Fibroblast of lung (primary cell): ENCODE measurements at regions not wholly inside any gene's neighbourhood (a gene's known extent, or its start where the extent isn't known, plus 50 kb on each side); places are given as distances from the start of the nearest gene placed in this dataset.

Experiments
- DNase-seq, 2 donors: peaks; one replicate each; pipeline versions ENCODE4 v3.0.0 to v3.0.0-alpha.2; 2010; ENCODE audit warnings: low read depth in 2 of 2
- H2AFZ ChIP-seq: 2 replicates; pipeline ENCODE4 v1.5.1; 2012; ENCODE audit warnings: low read length, control low read depth, inconsistent platforms
- H3K27ac ChIP-seq: 2 replicates; pipeline ENCODE4 v1.5.1; 2011; ENCODE audit warnings: low read length, control low read depth; ENCODE audit not compliant: insufficient read depth
- H3K27me3 ChIP-seq: 2 replicates; pipeline ENCODE4 v1.5.1; 2011; ENCODE audit warnings: mild to moderate bottlenecking, low read length; ENCODE audit not compliant: control insufficient read depth, insufficient read depth
- H3K36me3 ChIP-seq: 2 replicates; pipeline ENCODE4 v1.5.1; 2011; ENCODE audit warnings: low read length; ENCODE audit not compliant: control insufficient read depth, insufficient read depth
- H3K4me1 ChIP-seq: 2 replicates; pipeline ENCODE4 v1.5.1; 2011; ENCODE audit warnings: low read length; ENCODE audit not compliant: control insufficient read depth, insufficient read depth; ENCODE audit errors: extremely low read depth
- H3K4me2 ChIP-seq: 2 replicates; pipeline ENCODE4 v1.5.1; 2011; ENCODE audit warnings: low read length, control low read depth; ENCODE audit not compliant: insufficient read depth; ENCODE audit errors: extremely low read depth
- H3K4me3 ChIP-seq, 4 experiments: fragments of 200-600 bp in 1 of 4; sonication (generic) in 1 of 4; replicated peaks in 1 of 4; 2 replicates each; pipeline ENCODE4 v1.5.1; 2011 to 2016; ENCODE audit warnings: low read length in 4 of 4, low read depth in 3 of 4, mild to moderate bottlenecking in 3 of 4, control low read depth in 2 of 4, inconsistent platforms in 1 of 4, mixed read lengths in 1 of 4; ENCODE audit not compliant: insufficient read depth in 1 of 4; ENCODE audit errors: control extremely low read depth in 1 of 4
- H3K79me2 ChIP-seq: 2 replicates; pipeline ENCODE4 v1.5.1; 2012; ENCODE audit warnings: mild to moderate bottlenecking, low read length, inconsistent platforms; ENCODE audit not compliant: control insufficient read depth, insufficient read depth
- H3K9ac ChIP-seq: 2 replicates; pipeline ENCODE4 v1.5.1; 2011; ENCODE audit warnings: mild to moderate bottlenecking, low read length, control low read depth; ENCODE audit not compliant: insufficient read depth
- H3K9me3 ChIP-seq: 2 replicates; pipeline ENCODE4 v1.5.1; 2012; ENCODE audit warnings: low read depth, low read length; ENCODE audit not compliant: control insufficient read depth, insufficient read depth
- H4K20me1 ChIP-seq: 2 replicates; pipeline ENCODE4 v1.5.1; 2011; ENCODE audit warnings: low read length; ENCODE audit not compliant: control insufficient read depth, insufficient read depth; ENCODE audit errors: extremely low read depth
- EZH2 ChIP-seq: IDR thresholded peaks from 2 replicates; pipeline ENCODE4 v1.5.1; 2012; ENCODE audit warnings: low read length, control low read depth, mild to moderate bottlenecking; ENCODE audit errors: missing control alignments
- TF ChIP-seq, protein P1 (sequence below), 2 donors: IDR thresholded peaks in 1 of 2; conservative IDR thresholded peaks in 1 of 2; 1 replicate in 1 of 2; 2 replicates in 1 of 2; pipeline ENCODE4 v1.5.1; 2011 to 2012; ENCODE audit warnings: low read length in 2 of 2, control low read depth in 1 of 2, inconsistent platforms in 1 of 2, low read depth in 1 of 2, mild to moderate bottlenecking in 1 of 2

DNA sequence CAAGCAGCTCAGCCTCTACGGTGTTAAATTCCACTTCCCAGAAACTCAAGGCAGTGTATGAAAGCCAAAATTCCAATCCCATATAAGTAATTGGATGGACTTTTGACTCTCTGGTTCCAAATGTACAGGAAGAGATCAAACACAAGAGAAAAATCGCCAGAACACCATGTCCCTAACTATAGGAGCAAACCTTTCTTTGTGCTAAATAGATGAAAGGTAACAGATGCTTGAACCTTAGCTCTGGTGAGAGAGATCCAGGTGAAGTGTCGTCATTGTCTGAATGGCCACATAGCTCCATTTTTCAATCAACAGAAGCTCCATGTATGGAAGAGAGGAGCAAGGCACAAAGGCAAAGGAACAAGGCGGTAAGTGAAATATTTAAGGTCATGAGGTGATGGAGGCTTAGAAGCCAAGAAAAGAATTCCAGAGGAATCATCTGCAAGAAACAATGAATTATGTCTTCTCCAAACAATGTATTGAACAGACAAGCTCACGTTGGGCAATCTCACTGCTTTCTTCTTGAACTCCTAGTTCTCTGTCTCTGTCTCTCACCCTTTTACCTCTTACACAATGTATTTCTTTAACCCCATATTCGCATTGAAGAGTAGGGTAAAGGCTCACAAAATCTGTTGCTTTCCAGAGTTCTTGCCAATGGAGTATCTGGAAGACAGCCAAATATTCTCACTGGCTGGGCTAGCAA is 585.1 kb downstream of the GATA3 start:
- H2AFZ ChIP-seq, result no peak overlapping the region
- H3K36me3 ChIP-seq, result no peaks in the 10 kb centered on the region
- no peak overlapping the region for H3K9ac ChIP-seq
- no peaks in the 10 kb centered on the region for H3K9me3 ChIP-seq
- no peak overlapping the region for H3K4me2 ChIP-seq
- no peaks in the 10 kb centered on the region for H3K79me2 ChIP-seq
- peak in 1 of 2 donors; percentile 2 for DNase-seq
- no peak overlapping the region for H3K4me3 ChIP-seq
- no peaks in the 10 kb centered on the region for H3K4me1 ChIP-seq
- no peaks in the 10 kb centered on the region for H3K27me3 ChIP-seq
- no peaks in the 10 kb centered on the region for H4K20me1 ChIP-seq
- TF ChIP-seq, protein P1, sequence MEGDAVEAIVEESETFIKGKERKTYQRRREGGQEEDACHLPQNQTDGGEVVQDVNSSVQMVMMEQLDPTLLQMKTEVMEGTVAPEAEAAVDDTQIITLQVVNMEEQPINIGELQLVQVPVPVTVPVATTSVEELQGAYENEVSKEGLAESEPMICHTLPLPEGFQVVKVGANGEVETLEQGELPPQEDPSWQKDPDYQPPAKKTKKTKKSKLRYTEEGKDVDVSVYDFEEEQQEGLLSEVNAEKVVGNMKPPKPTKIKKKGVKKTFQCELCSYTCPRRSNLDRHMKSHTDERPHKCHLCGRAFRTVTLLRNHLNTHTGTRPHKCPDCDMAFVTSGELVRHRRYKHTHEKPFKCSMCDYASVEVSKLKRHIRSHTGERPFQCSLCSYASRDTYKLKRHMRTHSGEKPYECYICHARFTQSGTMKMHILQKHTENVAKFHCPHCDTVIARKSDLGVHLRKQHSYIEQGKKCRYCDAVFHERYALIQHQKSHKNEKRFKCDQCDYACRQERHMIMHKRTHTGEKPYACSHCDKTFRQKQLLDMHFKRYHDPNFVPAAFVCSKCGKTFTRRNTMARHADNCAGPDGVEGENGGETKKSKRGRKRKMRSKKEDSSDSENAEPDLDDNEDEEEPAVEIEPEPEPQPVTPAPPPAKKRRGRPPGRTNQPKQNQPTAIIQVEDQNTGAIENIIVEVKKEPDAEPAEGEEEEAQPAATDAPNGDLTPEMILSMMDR (conservative IDR thresholded peaks at IDR 0.05 in 1 of 2, IDR thresholded peaks at IDR 0.05 in 1 of 2; ENCODE audit: low read depth in 1 of 2, low read length in 2 of 2), result no peak
- no peak for TF ChIP-seq EZH2
- H3K27ac ChIP-seq, result no peak overlapping the region

DNA sequence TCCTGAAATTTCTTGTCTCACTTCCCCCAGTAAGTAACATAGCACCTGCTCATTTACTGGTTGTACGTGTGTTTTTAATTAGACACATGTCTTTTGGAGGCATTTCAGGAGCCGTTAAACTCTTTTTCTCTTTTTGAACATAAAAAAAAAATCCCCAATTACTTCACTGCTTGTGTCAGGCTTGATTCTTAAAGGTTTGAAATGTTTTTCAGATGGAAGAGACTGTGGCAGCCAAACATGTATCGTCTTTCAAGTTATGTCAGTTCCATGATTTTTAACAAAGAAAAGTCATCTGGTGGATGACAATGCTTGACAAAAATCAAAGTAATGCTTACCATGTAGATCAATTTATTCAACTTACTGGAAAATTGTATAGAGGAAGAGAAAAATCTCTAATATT is 585.8 kb downstream of the GATA3 start:
- TF ChIP-seq EZH2, result no peak
- TF ChIP-seq, protein P1 (conservative IDR thresholded peaks at IDR 0.05 in 1 of 2, IDR thresholded peaks at IDR 0.05 in 1 of 2; ENCODE audit: low read depth in 1 of 2, low read length in 2 of 2), result no peak
- Histone ChIP-seq H2AFZ (no peak overlapping the region), H3K4me3 (no peak overlapping the region), H3K9me3 (no peaks in the 10 kb centered on the region), H3K4me1 (no peaks in the 10 kb centered on the region), H3K4me2 (no peak overlapping the region), H3K27ac (no peak overlapping the region), H3K27me3 (no peaks in the 10 kb centered on the region), H3K79me2 (no peaks in the 10 kb centered on the region), H3K9ac (no peak overlapping the region), H3K36me3 (no peaks in the 10 kb centered on the region), H4K20me1 (no peaks in the 10 kb centered on the region)
- no peak for DNase-seq

DNA sequence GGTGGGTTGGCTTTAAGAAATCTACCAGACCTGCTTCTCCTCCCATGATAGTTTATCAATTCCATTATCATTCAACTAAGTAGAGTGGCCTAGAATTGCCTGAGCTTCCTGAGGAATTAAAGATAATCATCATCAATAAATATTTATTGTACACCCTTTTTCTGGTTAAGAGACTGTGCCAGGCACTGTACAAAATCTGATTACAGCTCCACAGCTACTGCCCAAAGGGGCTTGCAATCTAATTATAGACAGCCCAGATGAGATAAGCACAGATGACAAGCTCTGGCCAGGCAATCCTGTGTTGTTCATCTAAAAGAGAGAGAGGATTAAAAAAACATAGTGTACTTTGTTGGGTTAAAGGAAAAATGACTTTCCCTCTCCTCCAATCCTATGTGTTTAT is 586.4 kb downstream of the GATA3 start:
- Histone ChIP-seq H3K4me1 (no peaks in the 10 kb centered on the region), H3K4me3 (no peak overlapping the region), H3K9me3 (no peaks in the 10 kb centered on the region), H3K36me3 (no peaks in the 10 kb centered on the region), H3K4me2 (no peak overlapping the region), H2AFZ (no peak overlapping the region), H3K9ac (no peak overlapping the region), H3K27me3 (no peaks in the 10 kb centered on the region), H4K20me1 (no peaks in the 10 kb centered on the region), H3K27ac (no peak overlapping the region), H3K79me2 (no peaks in the 10 kb centered on the region)
- TF ChIP-seq, protein P1 (conservative IDR thresholded peaks at IDR 0.05 in 1 of 2, IDR thresholded peaks at IDR 0.05 in 1 of 2; ENCODE audit: low read depth in 1 of 2, low read length in 2 of 2), result no peak
- no peak for TF ChIP-seq EZH2
- no peak for DNase-seq
